IMR-90 (cell line): ENCODE measurements at regions not wholly inside any gene's neighbourhood (a gene's known extent, or its start where the extent isn't known, plus 50 kb on each side); places are given as distances from the start of the nearest gene placed in this dataset.

ENCODE experiments used
- ATAC-seq: fragments of 200-7000 bp; cut with Tn5 transposase; 2 replicates; pipeline ENCODE4 v1.9.1; 2020; ENCODE audit warnings: low read depth, mild to moderate bottlenecking, moderate library complexity
- BruUV-seq: library from RNA; stranded (reverse); fragments of 400-500 nt; replicated peaks from 2 replicates; lab custom pipeline; 2021; lab: Mats Ljungman, UMichigan
- CTCF ChIA-PET: fragments of 300-600 bp; formaldehyde crosslinking; extraction: SDS; loops from one replicate; lab custom pipeline; 2021; ENCODE audit warnings: antibody characterized with exemption; lab: Yijun Ruan, JAX
- POLR2A ChIA-PET: fragments of 300-600 bp; sonication (Branson Sonifier 250); formaldehyde crosslinking; loops from one replicate; lab custom pipeline; 2022; ENCODE audit warnings: antibody characterized with exemption; ENCODE audit not compliant: unreplicated experiment; lab: Charles Lee
- DNase-seq: peaks from one replicate; pipeline ENCODE4 v3.0.0; 2013
- H2AFZ ChIP-seq: replicated peaks from 2 replicates; pipeline ENCODE3; 2013; ENCODE audit warnings: low read length, mild to moderate bottlenecking; ENCODE audit not compliant: poor library complexity
- H2AK5ac ChIP-seq: 2 replicates; pipeline ENCODE4 v1.6.1; 2013; ENCODE audit warnings: low read depth, low read length, inconsistent platforms
- H2AK9ac ChIP-seq: replicated peaks from 2 replicates; pipeline ENCODE3; 2013; ENCODE audit warnings: mild to moderate bottlenecking, low read depth, low read length, moderate library complexity; ENCODE audit not compliant: poor library complexity
- H2BK120ac ChIP-seq: 2 replicates; pipeline ENCODE4 v1.6.1; 2013; ENCODE audit warnings: low read depth, low read length, inconsistent platforms
- H2BK15ac ChIP-seq: 3 replicates; pipeline ENCODE4 v1.6.1; 2013; ENCODE audit warnings: low read depth, low read length, inconsistent platforms
- H2BK20ac ChIP-seq: 2 replicates; pipeline ENCODE4 v1.6.1; 2013; ENCODE audit warnings: low read depth, mild to moderate bottlenecking, inconsistent platforms, low read length, moderate library complexity
- H2BK5ac ChIP-seq: 2 replicates; pipeline ENCODE4 v1.6.1; 2013; ENCODE audit warnings: mild to moderate bottlenecking, low read depth, low read length, inconsistent platforms; ENCODE audit not compliant: poor library complexity, severe bottlenecking
- H3K14ac ChIP-seq: replicated peaks from 2 replicates; pipeline ENCODE4 v1.6.1; 2013; ENCODE audit warnings: low read depth, low read length, inconsistent platforms
- H3K18ac ChIP-seq: 2 replicates; pipeline ENCODE4 v1.6.1; 2013; ENCODE audit warnings: low read depth, low read length, control low read depth
- H3K23ac ChIP-seq: 2 replicates; pipeline ENCODE4 v1.6.1; 2013; ENCODE audit warnings: low read depth, low read length, inconsistent platforms
- H3K27ac ChIP-seq: 2 replicates; pipeline ENCODE4 v1.5.1; 2013; ENCODE audit warnings: mild to moderate bottlenecking, control low read depth, low read length; ENCODE audit not compliant: insufficient read depth
- H3K27me3 ChIP-seq: 2 replicates; pipeline ENCODE4 v1.6.1; 2013; ENCODE audit warnings: low read length; ENCODE audit not compliant: control insufficient read depth, insufficient read depth
- H3K36me3 ChIP-seq: 2 replicates; pipeline ENCODE4 v1.6.1; 2013; ENCODE audit warnings: low read length, mixed read lengths; ENCODE audit not compliant: control insufficient read depth, insufficient read depth
- H3K4ac ChIP-seq: 2 replicates; pipeline ENCODE4 v1.6.1; 2013; ENCODE audit warnings: low read depth, low read length, inconsistent platforms
- H3K4me1 ChIP-seq: 2 replicates; pipeline ENCODE4 v1.6.1; 2013; ENCODE audit warnings: low read length, mixed read lengths; ENCODE audit not compliant: control insufficient read depth, insufficient read depth
- H3K4me2 ChIP-seq: 2 replicates; pipeline ENCODE4 v1.6.1; 2013; ENCODE audit warnings: low read depth, mild to moderate bottlenecking, control low read depth, low read length, moderate library complexity
- H3K4me3 ChIP-seq: 2 replicates; pipeline ENCODE4 v1.5.1; 2013; ENCODE audit warnings: low read depth, mild to moderate bottlenecking, control low read depth, low read length, moderate library complexity; ENCODE audit not compliant: insufficient read depth
- H3K56ac ChIP-seq: 2 replicates; pipeline ENCODE4 v1.6.1; 2013; ENCODE audit warnings: low read length, inconsistent platforms; ENCODE audit not compliant: insufficient read depth; ENCODE audit errors: extremely low read depth
- H3K79me1 ChIP-seq, 2 experiments: 2 replicates each; pipeline ENCODE4 v1.6.1; 2013; ENCODE audit warnings: low read length in 2 of 2, inconsistent platforms in 1 of 2, low read depth in 1 of 2
- H3K9ac ChIP-seq: 2 replicates; pipeline ENCODE4 v1.6.1; 2013; ENCODE audit warnings: low read depth, low read length, control low read depth
- H3K9me1 ChIP-seq: 2 replicates; pipeline ENCODE4 v1.6.1; 2013; ENCODE audit warnings: low read length, inconsistent platforms; ENCODE audit not compliant: insufficient read depth
- H3K9me3 ChIP-seq: 2 replicates; pipeline ENCODE4 v1.6.1; 2013; ENCODE audit warnings: low read length; ENCODE audit not compliant: control insufficient read depth, insufficient read depth
- H4K20me1 ChIP-seq: 2 replicates; pipeline ENCODE4 v1.6.1; 2013; ENCODE audit warnings: low read length, inconsistent platforms; ENCODE audit not compliant: insufficient read depth
- H4K5ac ChIP-seq: 2 replicates; pipeline ENCODE4 v1.6.1; 2013; ENCODE audit warnings: mild to moderate bottlenecking, low read depth, low read length, control low read depth
- H4K8ac ChIP-seq, 2 experiments: 2 replicates each; pipeline ENCODE4 v1.6.1; 2013; ENCODE audit warnings: low read depth in 2 of 2, low read length in 2 of 2, control low read depth in 1 of 2, inconsistent platforms in 1 of 2
- H4K91ac ChIP-seq: 2 replicates; pipeline ENCODE4 v1.6.1; 2013; ENCODE audit warnings: low read depth, low read length, inconsistent platforms; ENCODE audit not compliant: insufficient read depth
- BHLHE40 ChIP-seq: fragments of 150-350 bp; IDR thresholded peaks from 2 replicates; pipeline ENCODE4 v1.6.1; 2016; ENCODE audit warnings: mild to moderate bottlenecking, low read depth, low read length
- CEBPB ChIP-seq: IDR thresholded peaks from 2 replicates; pipeline ENCODE4 v1.6.1; 2012; ENCODE audit warnings: low read depth, low read length, improper control_type of control experiment
- FOS ChIP-seq: fragments of 150-350 bp; IDR thresholded peaks from 2 replicates; pipeline ENCODE4 v1.6.1; 2016; ENCODE audit warnings: low read depth, low read length
- MAFK ChIP-seq: IDR thresholded peaks from 2 replicates; pipeline ENCODE4 v1.6.1; 2012; ENCODE audit warnings: low read depth, low read length, improper control_type of control experiment
- MAZ ChIP-seq: IDR thresholded peaks from 2 replicates; pipeline ENCODE4 v1.6.1; 2012; ENCODE audit warnings: low read depth, mild to moderate bottlenecking, low read length, improper control_type of control experiment, moderate library complexity, borderline replicate concordance
- NFE2L2 ChIP-seq: fragments of 150-350 bp; IDR thresholded peaks from 2 replicates; pipeline ENCODE4 v1.6.1; 2016; ENCODE audit warnings: low read depth, mild to moderate bottlenecking, low read length
- POLR2A ChIP-seq: IDR thresholded peaks from 2 replicates; pipeline ENCODE4 v1.6.1; 2012; ENCODE audit warnings: mild to moderate bottlenecking, low read depth, low read length
- RAD21 ChIP-seq: IDR thresholded peaks from 2 replicates; pipeline ENCODE4 v1.6.1; 2012; ENCODE audit warnings: low read length, improper control_type of control experiment
- RCOR1 ChIP-seq: IDR thresholded peaks from 2 replicates; pipeline ENCODE4 v1.6.1; 2012; ENCODE audit warnings: mild to moderate bottlenecking, low read length, improper control_type of control experiment; ENCODE audit not compliant: insufficient replicate concordance
- RFX5 ChIP-seq: IDR thresholded peaks from 2 replicates; pipeline ENCODE4 v1.8.0; 2012; ENCODE audit warnings: low read depth, mild to moderate bottlenecking, low read length, moderate library complexity
- SMC3 ChIP-seq: fragments of 150-350 bp; IDR thresholded peaks from 2 replicates; pipeline ENCODE4 v1.6.1; 2016; ENCODE audit warnings: low read depth, mild to moderate bottlenecking, antibody characterized with exemption, low read length, moderate library complexity
- WGBS, 2 experiments: methylation state at CpG; one replicate each; pipeline versions ENCODE4 v1.1.5 to v1.1.7; 2013; ENCODE audit warnings: missing lambda C conversion rate in 2 of 2; ENCODE audit not compliant: insufficient read length in 1 of 2; ENCODE audit errors: extremely low coverage in 2 of 2; 5-methylcytosine and 5-hydroxymethylcytosine counted together
- dilution Hi-C: fragments of 300-500 bp; cut with HindIII; formaldehyde crosslinking; loops from one replicate; pipeline ENCODE4 v1.14.3; 2018; ENCODE audit warnings: low sequenced_read_pairs; ENCODE audit not compliant: unreplicated experiment
- in situ Hi-C: fragments of 300-500 bp; cut with MboI; formaldehyde crosslinking; loops from 3 replicates; pipeline ENCODE4 v1.14.3; 2019; ENCODE audit warnings: low sequenced_read_pairs, inconsistent platforms, mixed read lengths
- intact Hi-C: fragments of 100-400 bp; cut with micrococcal nuclease; formaldehyde crosslinking; loops from 2 replicates; pipeline ENCODE4 v1.10.0; 2022
- TF ChIP-seq, protein P1 (sequence below): conservative IDR thresholded peaks from 2 replicates; pipeline ENCODE4 v1.5.1; 2012; ENCODE audit warnings: mild to moderate bottlenecking, low read depth, low read length, improper control_type of control experiment
- TF ChIP-seq, protein P2 (sequence below): fragments of 150-350 bp; IDR thresholded peaks from 2 replicates; pipeline ENCODE4 v1.6.1; 2017; ENCODE audit warnings: mild to moderate bottlenecking, antibody characterized with exemption, low read length, low read depth

DNA sequence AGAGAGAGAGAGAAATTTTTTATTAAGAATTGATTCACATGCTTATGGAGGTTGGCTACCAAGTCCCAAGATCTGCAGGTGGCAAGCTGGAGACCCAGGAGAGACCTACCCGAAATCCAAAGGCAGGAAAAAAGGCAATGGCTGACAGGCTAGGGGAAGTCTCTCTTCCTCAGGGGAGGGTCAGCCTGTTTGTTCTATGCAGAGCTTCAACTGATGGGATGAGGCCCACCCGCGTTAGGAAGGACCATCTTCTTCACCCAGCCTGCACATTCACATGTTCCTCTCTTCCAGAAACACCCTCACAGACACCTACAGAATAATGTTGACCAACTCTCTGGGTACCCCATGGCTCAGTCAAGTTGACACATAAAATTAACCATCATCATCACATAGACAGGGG is 65.3 kb upstream of the SERP2 start (continued):
- TF ChIP-seq MAZ: no peak

DNA sequence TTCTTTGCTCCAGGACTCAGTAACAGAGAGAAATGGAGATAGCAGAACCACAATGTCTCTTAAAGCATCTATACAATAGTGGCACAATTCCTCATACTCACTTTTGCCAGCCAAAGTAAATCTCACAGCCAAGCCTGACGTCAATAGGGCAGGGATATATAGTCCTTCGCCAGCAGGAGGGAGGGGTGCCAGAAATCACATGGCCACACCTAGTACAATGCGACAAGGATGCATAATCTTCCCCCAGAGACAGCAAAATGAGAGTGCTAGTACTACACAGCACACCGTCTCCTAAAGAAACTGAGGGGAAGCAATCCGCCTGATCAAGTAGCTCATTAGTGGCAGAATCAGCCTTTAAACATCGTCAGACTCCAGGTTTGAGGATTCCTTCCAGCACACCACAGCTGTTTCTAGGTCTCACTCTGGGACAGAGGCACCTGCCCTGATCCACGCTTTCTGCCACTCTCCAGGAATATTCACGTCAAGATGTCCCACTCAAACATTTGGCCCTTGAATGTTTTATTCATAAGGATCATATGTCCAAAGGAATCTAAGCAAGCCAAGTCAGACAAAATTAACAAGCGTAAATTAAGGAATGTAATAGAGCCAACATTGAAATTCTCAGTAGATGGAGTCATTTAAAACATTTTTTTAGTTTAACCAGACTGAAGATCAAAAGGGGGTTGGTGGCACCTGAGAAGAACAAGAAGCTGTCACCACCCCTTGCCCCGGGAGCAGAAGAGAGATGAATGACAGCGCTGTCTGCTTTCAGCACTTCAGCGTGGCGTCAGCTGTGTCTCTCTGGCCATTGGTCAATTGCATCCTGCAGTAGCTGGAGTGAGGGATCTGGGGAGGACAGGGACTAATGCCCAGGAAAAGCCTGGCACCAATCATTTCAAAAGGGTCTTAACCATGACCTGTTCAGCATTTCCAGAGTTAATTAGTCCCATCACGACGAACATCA is 63.5 kb upstream of the SERP2 start:
- no peak overlapping the region for H3K4me3 ChIP-seq
- dilution Hi-C loops: no loop called here
- H2AK5ac ChIP-seq: peak overlapping the region; percentile 87
- peaks cover 3% of the 10 kb centered on the region; the same call in 1 of the 2 replicates for H4K20me1 ChIP-seq
- no peak overlapping the region for H3K18ac ChIP-seq
- H2BK20ac ChIP-seq: peak overlapping the region; percentile 28; the same call in 1 of the 2 replicates
- no peak overlapping the region for H3K9ac ChIP-seq
- peaks cover 28% of the 10 kb centered on the region for H3K9me1 ChIP-seq
- no peaks in the 10 kb centered on the region for H3K36me3 ChIP-seq
- intact Hi-C loops: loop anchor here (5.0 kb wide), 1 partner anchor 127 kb away; no protein-coding TSS in a partner anchor
- H2BK15ac ChIP-seq: peak overlapping the region; percentile 62; the same call in 2 of the 3 replicates
- in situ Hi-C loops: no loop called here
- ATAC-seq (no peak), DNase-seq (no peak)
- WGBS, 2 experiments: 92% methylated on average over 2 of the region's 15 CpGs; no CpG with 5 or more reads in 1 of the 2 experiments
- BruUV-seq: no TSS peak
- peak overlapping the region; percentile 54 for H2BK120ac ChIP-seq
- ChIA-PET CTCF (no interaction called here), POLR2A (interaction anchor here (0.6 kb wide), 1 partner anchor 136 kb away, joined by 8 read pairs; no protein-coding TSS in a partner anchor)
- no peaks in the 10 kb centered on the region for H3K9me3 ChIP-seq
- no peak overlapping the region for H4K5ac ChIP-seq
- H3K14ac ChIP-seq: 0 out of 2 replicates have a peak overlapping the region, but pooled peaks have one; percentile 28
- H3K79me1 ChIP-seq: no peaks in the 10 kb centered on the region
- no peak overlapping the region for H4K8ac ChIP-seq
- no peak overlapping the region for H3K23ac ChIP-seq
- no peaks in the 10 kb centered on the region for H3K27me3 ChIP-seq
- no peak overlapping the region for H4K91ac ChIP-seq
- peaks cover 28% of the 10 kb centered on the region for H3K4me1 ChIP-seq
- H3K4ac ChIP-seq: peak overlapping the region; percentile 28
- H3K56ac ChIP-seq: no peak overlapping the region
- H3K27ac ChIP-seq: no peak overlapping the region
- H2BK5ac ChIP-seq: no peak overlapping the region
- H2AFZ ChIP-seq: no peak overlapping the region
- no peak overlapping the region for H2AK9ac ChIP-seq
- no peak overlapping the region for H3K4me2 ChIP-seq
- TF ChIP-seq CEBPB (no peak), NFE2L2 (no peak), RAD21 (no peak), MAFK (no peak), POLR2A (no peak), FOS (no peak), MAZ (no peak), RCOR1 (no peak), SMC3 (no peak), BHLHE40 (no peak), RFX5 (no peak)
- TF ChIP-seq, protein P1, sequence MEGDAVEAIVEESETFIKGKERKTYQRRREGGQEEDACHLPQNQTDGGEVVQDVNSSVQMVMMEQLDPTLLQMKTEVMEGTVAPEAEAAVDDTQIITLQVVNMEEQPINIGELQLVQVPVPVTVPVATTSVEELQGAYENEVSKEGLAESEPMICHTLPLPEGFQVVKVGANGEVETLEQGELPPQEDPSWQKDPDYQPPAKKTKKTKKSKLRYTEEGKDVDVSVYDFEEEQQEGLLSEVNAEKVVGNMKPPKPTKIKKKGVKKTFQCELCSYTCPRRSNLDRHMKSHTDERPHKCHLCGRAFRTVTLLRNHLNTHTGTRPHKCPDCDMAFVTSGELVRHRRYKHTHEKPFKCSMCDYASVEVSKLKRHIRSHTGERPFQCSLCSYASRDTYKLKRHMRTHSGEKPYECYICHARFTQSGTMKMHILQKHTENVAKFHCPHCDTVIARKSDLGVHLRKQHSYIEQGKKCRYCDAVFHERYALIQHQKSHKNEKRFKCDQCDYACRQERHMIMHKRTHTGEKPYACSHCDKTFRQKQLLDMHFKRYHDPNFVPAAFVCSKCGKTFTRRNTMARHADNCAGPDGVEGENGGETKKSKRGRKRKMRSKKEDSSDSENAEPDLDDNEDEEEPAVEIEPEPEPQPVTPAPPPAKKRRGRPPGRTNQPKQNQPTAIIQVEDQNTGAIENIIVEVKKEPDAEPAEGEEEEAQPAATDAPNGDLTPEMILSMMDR: no peak
- TF ChIP-seq, protein P2, sequence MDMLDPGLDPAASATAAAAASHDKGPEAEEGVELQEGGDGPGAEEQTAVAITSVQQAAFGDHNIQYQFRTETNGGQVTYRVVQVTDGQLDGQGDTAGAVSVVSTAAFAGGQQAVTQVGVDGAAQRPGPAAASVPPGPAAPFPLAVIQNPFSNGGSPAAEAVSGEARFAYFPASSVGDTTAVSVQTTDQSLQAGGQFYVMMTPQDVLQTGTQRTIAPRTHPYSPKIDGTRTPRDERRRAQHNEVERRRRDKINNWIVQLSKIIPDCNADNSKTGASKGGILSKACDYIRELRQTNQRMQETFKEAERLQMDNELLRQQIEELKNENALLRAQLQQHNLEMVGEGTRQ: no peak
